ENCODE measurements at regions not wholly inside any gene's neighbourhood (a gene's known extent, or its start where the extent isn't known, plus 50 kb on each side); places are given as distances from the start of the nearest gene placed in this dataset.

DNA sequence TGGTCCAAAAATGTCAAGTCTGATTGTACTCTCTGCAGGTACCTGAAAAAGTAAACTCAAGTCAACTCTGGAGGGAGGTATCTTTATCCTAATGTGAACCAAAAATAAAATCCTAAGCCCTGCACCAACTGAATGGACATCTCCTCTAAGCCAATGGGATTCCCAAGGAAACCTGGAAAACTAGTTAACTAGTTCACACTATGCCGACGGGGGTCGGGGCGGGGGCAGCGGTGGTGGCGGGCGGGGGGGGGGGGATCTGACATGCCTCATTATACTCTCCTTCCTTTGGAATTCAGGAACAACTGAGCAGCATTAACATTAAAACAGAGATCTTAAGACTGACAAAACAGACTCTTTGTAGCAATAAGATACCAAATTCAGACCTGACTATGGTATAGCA lies 452.6 kb upstream of the CAMK1G start:
- Mint-ChIP-seq H3K4me3 (ENCODE audit: low read depth) (no peak overlapping the region), H3K9me3 (ENCODE audit: low read depth) (peaks cover 3% of the 10 kb centered on the region), H3K4me1 (ENCODE audit: low read depth) (no peaks in the 10 kb centered on the region), H3K27ac (no peak overlapping the region), H3K36me3 (ENCODE audit: insufficient read depth) (peaks cover 3% of the 10 kb centered on the region), H3K27me3 (no peaks in the 10 kb centered on the region)
- no peak for TF ChIP-seq CTCF (IDR thresholded peaks at IDR 0.05; ENCODE audit: unreplicated experiment)
- DNase-seq (ENCODE audit: low spot score, unreplicated experiment): no peak

DNA sequence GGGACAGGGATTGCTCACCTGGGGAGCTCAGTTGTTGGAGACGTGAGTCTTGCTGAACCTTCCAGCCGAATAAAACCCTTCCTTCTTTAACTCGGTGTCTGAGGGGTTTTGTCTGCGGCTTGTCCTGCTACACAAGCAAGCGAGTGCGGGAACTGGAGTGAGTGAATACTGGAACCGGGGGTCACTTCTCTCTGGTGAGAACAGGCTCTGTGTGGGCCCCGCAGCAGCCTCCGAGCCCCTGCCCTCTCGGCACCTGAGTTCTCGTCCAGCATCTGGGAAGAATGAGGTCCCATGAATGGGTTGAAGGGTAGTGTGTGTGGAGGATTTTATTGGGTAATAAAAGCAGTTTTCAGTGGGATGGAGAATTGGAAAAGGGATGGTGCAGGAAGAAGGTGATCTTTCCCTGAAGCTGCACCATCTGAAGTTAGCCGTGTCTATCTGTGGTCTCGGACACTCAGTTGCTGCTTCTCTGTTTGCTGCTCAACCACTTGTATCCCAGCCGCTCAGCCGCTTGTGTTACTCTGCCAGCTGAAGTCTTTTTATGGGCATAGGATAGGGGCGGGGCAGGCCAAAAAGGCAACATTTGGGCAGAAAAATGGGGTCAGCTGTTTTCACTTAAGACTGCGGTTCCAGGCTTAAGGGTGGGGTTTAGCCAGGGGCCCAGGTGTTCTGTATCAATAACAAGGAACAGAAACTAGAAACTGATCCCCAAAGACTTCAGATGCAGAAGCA lies 450.6 kb upstream of the CAMK1G start:
- DNase-seq (ENCODE audit: low spot score, unreplicated experiment): no peak
- Mint-ChIP-seq H3K27ac (no peak overlapping the region), H3K36me3 (ENCODE audit: insufficient read depth) (peaks cover 1% of the 10 kb centered on the region), H3K9me3 (ENCODE audit: low read depth) (peaks cover 3% of the 10 kb centered on the region), H3K4me1 (ENCODE audit: low read depth) (no peaks in the 10 kb centered on the region), H3K27me3 (no peaks in the 10 kb centered on the region), H3K4me3 (ENCODE audit: low read depth) (no peak overlapping the region)
- TF ChIP-seq CTCF (IDR thresholded peaks at IDR 0.05; ENCODE audit: unreplicated experiment): no peak

DNA sequence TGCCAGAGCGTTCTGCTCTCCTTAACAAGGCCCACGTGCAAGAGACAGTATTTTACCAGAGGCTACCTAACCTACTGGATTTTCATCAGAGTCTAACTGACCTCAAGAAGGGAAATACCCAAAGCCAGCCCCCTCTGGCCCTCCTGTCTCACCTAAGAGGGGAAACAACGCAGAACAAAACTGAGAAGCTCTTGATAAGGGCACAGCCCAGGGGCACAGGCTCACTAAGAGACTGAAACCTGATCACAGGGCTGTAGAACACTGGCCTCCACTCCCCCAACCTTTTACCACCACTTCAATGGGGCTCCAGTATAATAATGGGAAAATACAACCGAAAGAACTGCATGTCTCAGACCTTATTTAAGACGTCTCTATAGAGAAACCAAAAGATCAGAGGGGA lies 449.5 kb upstream of the CAMK1G start:
- peaks cover 1% of the 10 kb centered on the region for H3K36me3 Mint-ChIP-seq (ENCODE audit: insufficient read depth)
- DNase-seq (ENCODE audit: low spot score, unreplicated experiment): no peak
- no peak for TF ChIP-seq CTCF (IDR thresholded peaks at IDR 0.05; ENCODE audit: unreplicated experiment)
- H3K27ac Mint-ChIP-seq: no peak overlapping the region
- H3K4me1 Mint-ChIP-seq (ENCODE audit: low read depth): no peaks in the 10 kb centered on the region
- H3K27me3 Mint-ChIP-seq: no peaks in the 10 kb centered on the region
- peaks cover 3% of the 10 kb centered on the region for H3K9me3 Mint-ChIP-seq (ENCODE audit: low read depth)
- no peak overlapping the region for H3K4me3 Mint-ChIP-seq (ENCODE audit: low read depth)

DNA sequence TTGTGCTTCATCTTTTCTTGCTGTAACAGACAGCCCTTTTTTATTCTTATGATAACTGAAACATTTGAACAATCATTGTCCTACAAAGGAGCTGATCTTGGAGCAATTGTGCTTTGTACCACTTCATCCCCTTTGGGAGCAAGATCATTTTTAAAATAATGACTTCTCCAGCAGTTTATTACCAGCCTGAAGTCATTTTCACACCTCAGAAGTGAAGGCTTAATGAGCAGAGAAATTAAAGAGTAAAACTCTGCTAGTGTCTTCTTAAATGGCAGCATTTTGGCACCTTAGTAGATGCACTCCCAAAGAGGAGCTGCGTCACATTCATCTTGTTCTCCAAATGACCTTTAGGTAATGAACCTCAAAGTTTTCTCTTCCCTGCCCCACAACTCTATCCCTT lies 439.6 kb upstream of the CAMK1G start:
- H3K27me3 Mint-ChIP-seq: no peaks in the 10 kb centered on the region
- no peaks in the 10 kb centered on the region for H3K4me1 Mint-ChIP-seq (ENCODE audit: low read depth)
- H3K36me3 Mint-ChIP-seq (ENCODE audit: insufficient read depth): no peaks in the 10 kb centered on the region
- no peak for DNase-seq (ENCODE audit: low spot score, unreplicated experiment)
- H3K9me3 Mint-ChIP-seq (ENCODE audit: low read depth): peaks cover 3% of the 10 kb centered on the region
- no peak overlapping the region for H3K4me3 Mint-ChIP-seq (ENCODE audit: low read depth)
- TF ChIP-seq CTCF (IDR thresholded peaks at IDR 0.05; ENCODE audit: unreplicated experiment): no peak
- H3K27ac Mint-ChIP-seq: no peak overlapping the region

GRCh38 chr1:209150114-209150513 lies 433.4 kb upstream of the CAMK1G start:
- DNase-seq (ENCODE audit: low spot score, unreplicated experiment): peak; percentile 47
- TF ChIP-seq CTCF (IDR thresholded peaks at IDR 0.05; ENCODE audit: unreplicated experiment): no peak
- Mint-ChIP-seq H3K9me3 (ENCODE audit: low read depth) (no peaks in the 10 kb centered on the region), H3K36me3 (ENCODE audit: insufficient read depth) (no peaks in the 10 kb centered on the region), H3K4me3 (ENCODE audit: low read depth) (no peak overlapping the region), H3K4me1 (ENCODE audit: low read depth) (no peaks in the 10 kb centered on the region), H3K27me3 (no peaks in the 10 kb centered on the region), H3K27ac (no peak overlapping the region)
